Left lung (tissue), 4 donors: ENCODE measurements at regions not wholly inside any gene's neighbourhood (a gene's known extent, or its start where the extent isn't known, plus 50 kb on each side); places are given as distances from the start of the nearest gene placed in this dataset.
A peak's percentile ranks its signal among the peaks of the same experiment; 100 is the strongest.

ENCODE experiments used
- ATAC-seq: fragments of 200-7000 bp; cut with Tn5 transposase; one replicate; pipeline ENCODE4 v1.9.1; 2020; ENCODE audit warnings: moderate library complexity
- DNase-seq, 4 donors: peaks; one replicate each; pipeline ENCODE4 v3.0.0-alpha.2; 2013 to 2020
- H3K27ac ChIP-seq, 2 donors: fragments of 200-600 bp; sonication (generic) in 1 of 2; one replicate each; pipeline versions ENCODE4 v1.5.0 to v1.8.0; 2020 to 2021
- H3K27me3 ChIP-seq, 2 donors: fragments of 200-600 bp; sonication (generic) in 1 of 2; one replicate each; pipeline versions ENCODE4 v1.5.0 to v1.8.0; 2020 to 2021
- H3K36me3 ChIP-seq, 2 donors: fragments of 200-600 bp; sonication (generic) in 1 of 2; one replicate each; pipeline versions ENCODE4 v1.5.0 to v1.8.0; 2020 to 2021
- H3K4me1 ChIP-seq, 2 donors: fragments of 200-600 bp; one replicate each; pipeline ENCODE4 v1.8.0; 2021
- H3K4me3 ChIP-seq, 2 donors: fragments of 200-600 bp; sonication (generic) in 1 of 2; one replicate each; pipeline versions ENCODE4 v1.5.0 to v1.8.0; 2020 to 2021; ENCODE audit warnings: mild to moderate bottlenecking in 1 of 2
- H3K9me3 ChIP-seq, 2 donors: fragments of 200-600 bp; sonication (generic) in 1 of 2; one replicate each; pipeline versions ENCODE4 v1.5.0 to v1.8.0; 2020 to 2021
- CTCF ChIP-seq, 2 donors: fragments of 200-600 bp; sonication (generic) in 1 of 2; IDR thresholded peaks; one replicate each; pipeline versions ENCODE4 v1.5.0 to v1.8.0; 2021; ENCODE audit warnings: antibody characterized with exemption in 2 of 2
- intact Hi-C, 2 donors: fragments of 100-400 bp; cut with DNase I; formaldehyde crosslinking; loops; one replicate each; pipeline versions ENCODE4 v1.11.2 to v1.14.2; 2022
- donor health status: DM: no; HTN: yes; CAD: no.
- donor health status: DM: no; HTN: no; CAD: no.

- intact Hi-C loops, result no loop called here
- H3K36me3 ChIP-seq, result no peaks in the 10 kb centered on the region
- no peaks in the 10 kb centered on the region for H3K27me3 ChIP-seq
- no peak overlapping the region for H3K4me3 ChIP-seq
- no peak overlapping the region for H3K27ac ChIP-seq
- no peaks in the 10 kb centered on the region for H3K9me3 ChIP-seq
- peak; percentile 47 for ATAC-seq
- DNase-seq, result no peak
- TF ChIP-seq CTCF (IDR thresholded peaks at IDR 0.05), result no peak
- no peaks in the 10 kb centered on the region for H3K4me1 ChIP-seq
These were observed 635.6 kb upstream of the NUDT12 start for GRCh38 chr5:104198156-104198555.

- no peaks in the 10 kb centered on the region for H3K4me1 ChIP-seq
- ATAC-seq (no peak), DNase-seq (no peak)
- H3K27ac ChIP-seq, result no peak overlapping the region
- no peak overlapping the region for H3K4me3 ChIP-seq
- intact Hi-C loops, result no loop called here
- H3K27me3 ChIP-seq, result no peaks in the 10 kb centered on the region
- peaks cover 0 to 16% of the 10 kb centered on the region in 2 donors for H3K9me3 ChIP-seq
- TF ChIP-seq CTCF (IDR thresholded peaks at IDR 0.05), result no peak
- H3K36me3 ChIP-seq, result no peaks in the 10 kb centered on the region
These were observed 627.3 kb upstream of the NUDT12 start for GRCh38 chr5:104189909-104190308.

GRCh38 chr5:104189031-104189430 is 626.4 kb upstream of the NUDT12 start:
- H3K9me3 ChIP-seq, result peaks cover 0 to 17% of the 10 kb centered on the region in 2 donors
- no peak for TF ChIP-seq CTCF (IDR thresholded peaks at IDR 0.05)
- intact Hi-C loops, result no loop called here

GRCh38 chr5:104187656-104188055 is 625.1 kb upstream of the NUDT12 start:
- Histone ChIP-seq H3K4me1 (no peaks in the 10 kb centered on the region), H3K9me3 (peaks cover 0 to 17% of the 10 kb centered on the region in 2 donors), H3K27ac (no peak overlapping the region), H3K36me3 (no peaks in the 10 kb centered on the region), H3K27me3 (no peaks in the 10 kb centered on the region), H3K4me3 (no peak overlapping the region)
- no peak for TF ChIP-seq CTCF (IDR thresholded peaks at IDR 0.05)
- intact Hi-C loops, result no loop called here
- DNase-seq, result no peak
- ATAC-seq, result no peak

More at GRCh38 chr5:104189031-104189430, 626.4 kb upstream of the NUDT12 start:
- H3K27me3 ChIP-seq, result no peaks in the 10 kb centered on the region
- no peaks in the 10 kb centered on the region for H3K4me1 ChIP-seq
- no peaks in the 10 kb centered on the region for H3K36me3 ChIP-seq
- DNase-seq (no peak), ATAC-seq (no peak)
- no peak overlapping the region for H3K4me3 ChIP-seq
- H3K27ac ChIP-seq, result no peak overlapping the region

- Histone ChIP-seq H3K36me3 (no peaks in the 10 kb centered on the region), H3K27ac (no peak overlapping the region), H3K4me3 (no peak overlapping the region), H3K27me3 (no peaks in the 10 kb centered on the region), H3K9me3 (peaks cover 0 to 18% of the 10 kb centered on the region in 2 donors), H3K4me1 (no peaks in the 10 kb centered on the region)
- intact Hi-C loops, result no loop called here
- DNase-seq (no peak), ATAC-seq (peak; percentile 65)
- no peak for TF ChIP-seq CTCF (IDR thresholded peaks at IDR 0.05)
These were observed 623.9 kb upstream of the NUDT12 start for GRCh38 chr5:104186510-104186909.
